ENCODE measurements at regions not wholly inside any gene's neighbourhood (a gene's known extent, or its start where the extent isn't known, plus 50 kb on each side); places are given as distances from the start of the nearest gene placed in this dataset.

DNA sequence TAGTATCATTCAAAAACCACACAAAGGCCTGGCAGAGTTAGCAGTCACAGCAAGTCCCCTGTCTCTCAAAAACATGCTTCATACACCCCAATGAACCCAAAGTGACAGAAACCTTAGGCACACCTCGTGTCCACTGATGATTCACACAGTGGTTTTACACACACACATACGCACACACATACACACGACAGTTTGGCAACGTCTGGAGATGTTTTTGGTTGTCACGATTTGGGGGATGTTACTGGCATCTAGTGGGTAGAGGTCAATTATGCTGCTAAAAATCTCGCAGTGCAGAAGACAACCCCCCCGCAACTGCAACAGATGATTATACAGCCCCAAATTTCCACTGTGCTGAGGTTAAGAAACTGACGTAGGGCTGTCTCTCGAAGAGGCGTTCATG lies 72.9 kb upstream of the PARD3B start:
- H3K4me2 ChIP-seq (ENCODE audit: low read depth, low read length, poor library complexity, severe bottlenecking), result no peak overlapping the region
- no peaks in the 10 kb centered on the region for H3K4me1 ChIP-seq (ENCODE audit: insufficient read depth, low read length, poor library complexity, severe bottlenecking)
- H3K9ac ChIP-seq (ENCODE audit: low read depth, low read length, poor library complexity, severe bottlenecking), result no peak overlapping the region
- no peaks in the 10 kb centered on the region for H3K9me2 ChIP-seq (replicated peaks; ENCODE audit: low read depth, low read length)
- H3K79me2 ChIP-seq (ENCODE audit: insufficient read depth, low read length), result no peaks in the 10 kb centered on the region
- H4K20me1 ChIP-seq (ENCODE audit: insufficient read depth, low read length, poor library complexity, severe bottlenecking), result no peaks in the 10 kb centered on the region
- H3K4me3 ChIP-seq (ENCODE audit: low read length, poor library complexity, severe bottlenecking), result no peak overlapping the region
- no peaks in the 10 kb centered on the region for H3K36me3 ChIP-seq (ENCODE audit: insufficient read depth, low read length)
- no peaks in the 10 kb centered on the region for H3K9me3 ChIP-seq (ENCODE audit: insufficient read depth, low read depth, low read length)
- H2AFZ ChIP-seq (ENCODE audit: low read length), result no peak overlapping the region
- TF ChIP-seq, protein P1, sequence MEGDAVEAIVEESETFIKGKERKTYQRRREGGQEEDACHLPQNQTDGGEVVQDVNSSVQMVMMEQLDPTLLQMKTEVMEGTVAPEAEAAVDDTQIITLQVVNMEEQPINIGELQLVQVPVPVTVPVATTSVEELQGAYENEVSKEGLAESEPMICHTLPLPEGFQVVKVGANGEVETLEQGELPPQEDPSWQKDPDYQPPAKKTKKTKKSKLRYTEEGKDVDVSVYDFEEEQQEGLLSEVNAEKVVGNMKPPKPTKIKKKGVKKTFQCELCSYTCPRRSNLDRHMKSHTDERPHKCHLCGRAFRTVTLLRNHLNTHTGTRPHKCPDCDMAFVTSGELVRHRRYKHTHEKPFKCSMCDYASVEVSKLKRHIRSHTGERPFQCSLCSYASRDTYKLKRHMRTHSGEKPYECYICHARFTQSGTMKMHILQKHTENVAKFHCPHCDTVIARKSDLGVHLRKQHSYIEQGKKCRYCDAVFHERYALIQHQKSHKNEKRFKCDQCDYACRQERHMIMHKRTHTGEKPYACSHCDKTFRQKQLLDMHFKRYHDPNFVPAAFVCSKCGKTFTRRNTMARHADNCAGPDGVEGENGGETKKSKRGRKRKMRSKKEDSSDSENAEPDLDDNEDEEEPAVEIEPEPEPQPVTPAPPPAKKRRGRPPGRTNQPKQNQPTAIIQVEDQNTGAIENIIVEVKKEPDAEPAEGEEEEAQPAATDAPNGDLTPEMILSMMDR (conservative IDR thresholded peaks at IDR 0.05; ENCODE audit: low read length), result no peak
- TF ChIP-seq EZH2phosphoT487 (IDR thresholded peaks at IDR 0.05; ENCODE audit: borderline replicate concordance), result no peak
- no peaks in the 10 kb centered on the region for H3K27me3 ChIP-seq (ENCODE audit: insufficient read depth, low read length, poor library complexity, severe bottlenecking)
- no peaks in the 10 kb centered on the region for H3F3A ChIP-seq (ENCODE audit: low read depth)

DNA sequence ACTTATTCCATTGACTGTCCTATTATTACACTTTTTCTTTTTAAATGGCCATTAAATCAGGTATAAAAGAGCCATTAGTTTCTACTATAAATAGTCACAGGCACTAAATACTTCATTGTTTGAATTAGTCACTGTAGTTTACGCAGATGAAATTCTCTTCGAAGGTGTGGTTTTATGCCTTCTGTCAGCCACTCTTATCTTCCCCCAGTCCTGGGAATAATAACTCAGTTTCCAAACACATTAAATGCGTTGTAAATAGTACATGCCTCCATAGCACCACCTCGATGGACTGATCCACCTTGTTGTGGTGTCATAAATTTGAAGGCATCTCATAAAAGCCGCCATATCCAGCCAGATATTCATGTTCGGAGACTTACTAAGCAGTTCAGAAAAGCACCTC lies 72.1 kb upstream of the PARD3B start:
- H3K4me2 ChIP-seq (ENCODE audit: low read depth, low read length, poor library complexity, severe bottlenecking), result no peak overlapping the region
- no peak for TF ChIP-seq EZH2phosphoT487 (IDR thresholded peaks at IDR 0.05; ENCODE audit: borderline replicate concordance)
- TF ChIP-seq, protein P1 (conservative IDR thresholded peaks at IDR 0.05; ENCODE audit: low read length), result no peak
- H4K20me1 ChIP-seq (ENCODE audit: insufficient read depth, low read length, poor library complexity, severe bottlenecking), result no peaks in the 10 kb centered on the region
- H3K36me3 ChIP-seq (ENCODE audit: insufficient read depth, low read length), result no peaks in the 10 kb centered on the region
- H3K9me3 ChIP-seq (ENCODE audit: insufficient read depth, low read depth, low read length), result no peaks in the 10 kb centered on the region
- no peaks in the 10 kb centered on the region for H3K4me1 ChIP-seq (ENCODE audit: insufficient read depth, low read length, poor library complexity, severe bottlenecking)
- H3K4me3 ChIP-seq (ENCODE audit: low read length, poor library complexity, severe bottlenecking), result no peak overlapping the region
- no peaks in the 10 kb centered on the region for H3K27me3 ChIP-seq (ENCODE audit: insufficient read depth, low read length, poor library complexity, severe bottlenecking)
- H3K79me2 ChIP-seq (ENCODE audit: insufficient read depth, low read length), result no peaks in the 10 kb centered on the region
- H3K9me2 ChIP-seq (replicated peaks; ENCODE audit: low read depth, low read length), result no peaks in the 10 kb centered on the region
- no peaks in the 10 kb centered on the region for H3F3A ChIP-seq (ENCODE audit: low read depth)
- H3K9ac ChIP-seq (ENCODE audit: low read depth, low read length, poor library complexity, severe bottlenecking), result no peak overlapping the region
- H2AFZ ChIP-seq (ENCODE audit: low read length), result no peak overlapping the region

DNA sequence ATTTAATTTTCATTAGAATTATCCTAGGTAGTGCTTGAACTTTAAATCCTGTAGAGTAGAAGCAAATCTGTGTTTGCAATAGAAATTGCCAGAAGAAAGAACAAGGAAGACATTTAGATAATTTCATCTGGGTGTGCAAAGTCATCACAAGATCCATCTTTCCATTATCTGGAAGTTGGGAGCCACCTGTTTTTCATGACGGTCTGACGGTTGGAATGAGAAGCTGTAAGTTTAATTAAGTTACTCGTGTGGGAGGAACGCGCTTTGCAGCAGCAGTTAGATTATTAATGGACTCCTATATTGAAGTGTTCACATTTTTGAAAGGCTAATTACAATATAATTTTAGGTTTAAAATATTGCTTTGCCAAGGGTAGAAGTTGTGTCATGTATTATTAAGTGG lies 69.9 kb upstream of the PARD3B start:
- Histone ChIP-seq H3K27me3 (ENCODE audit: insufficient read depth, low read length, poor library complexity, severe bottlenecking) (no peaks in the 10 kb centered on the region), H4K20me1 (ENCODE audit: insufficient read depth, low read length, poor library complexity, severe bottlenecking) (no peaks in the 10 kb centered on the region), H3K4me2 (ENCODE audit: low read depth, low read length, poor library complexity, severe bottlenecking) (no peak overlapping the region), H3K9me2 (replicated peaks; ENCODE audit: low read depth, low read length) (no peaks in the 10 kb centered on the region), H3K4me1 (ENCODE audit: insufficient read depth, low read length, poor library complexity, severe bottlenecking) (no peaks in the 10 kb centered on the region), H3K79me2 (ENCODE audit: insufficient read depth, low read length) (no peaks in the 10 kb centered on the region), H2AFZ (ENCODE audit: low read length) (no peak overlapping the region), H3F3A (ENCODE audit: low read depth) (no peaks in the 10 kb centered on the region), H3K36me3 (ENCODE audit: insufficient read depth, low read length) (no peaks in the 10 kb centered on the region), H3K4me3 (ENCODE audit: low read length, poor library complexity, severe bottlenecking) (no peak overlapping the region), H3K9me3 (ENCODE audit: insufficient read depth, low read depth, low read length) (no peaks in the 10 kb centered on the region), H3K9ac (ENCODE audit: low read depth, low read length, poor library complexity, severe bottlenecking) (no peak overlapping the region)
- TF ChIP-seq EZH2phosphoT487 (IDR thresholded peaks at IDR 0.05; ENCODE audit: borderline replicate concordance), result no peak
- TF ChIP-seq, protein P1 (conservative IDR thresholded peaks at IDR 0.05; ENCODE audit: low read length), result no peak
